ENCODE measurements at regions not wholly inside any gene's neighbourhood (a gene's known extent, or its start where the extent isn't known, plus 50 kb on each side); places are given as distances from the start of the nearest gene placed in this dataset.

DNA sequence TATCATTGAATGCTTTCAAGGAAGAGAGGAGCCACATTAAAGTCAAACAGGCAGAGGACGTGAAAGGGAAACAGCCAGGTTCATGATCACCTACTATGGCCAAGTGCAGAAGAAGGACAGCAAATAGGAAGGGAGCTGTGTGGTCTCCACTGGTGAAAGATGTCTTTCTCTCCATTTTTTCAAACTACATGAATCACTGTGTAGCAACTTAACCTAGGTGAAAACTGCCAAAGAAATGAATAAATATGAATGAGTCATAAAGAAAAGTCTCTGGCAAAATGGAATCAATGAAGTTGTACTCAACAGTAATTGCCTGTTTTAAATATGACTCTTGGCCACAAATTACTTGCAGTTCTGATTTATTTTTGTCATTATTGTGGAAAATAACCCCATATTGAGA lies 452.6 kb upstream of the PKDCC start:
- TF ChIP-seq, protein P1, sequence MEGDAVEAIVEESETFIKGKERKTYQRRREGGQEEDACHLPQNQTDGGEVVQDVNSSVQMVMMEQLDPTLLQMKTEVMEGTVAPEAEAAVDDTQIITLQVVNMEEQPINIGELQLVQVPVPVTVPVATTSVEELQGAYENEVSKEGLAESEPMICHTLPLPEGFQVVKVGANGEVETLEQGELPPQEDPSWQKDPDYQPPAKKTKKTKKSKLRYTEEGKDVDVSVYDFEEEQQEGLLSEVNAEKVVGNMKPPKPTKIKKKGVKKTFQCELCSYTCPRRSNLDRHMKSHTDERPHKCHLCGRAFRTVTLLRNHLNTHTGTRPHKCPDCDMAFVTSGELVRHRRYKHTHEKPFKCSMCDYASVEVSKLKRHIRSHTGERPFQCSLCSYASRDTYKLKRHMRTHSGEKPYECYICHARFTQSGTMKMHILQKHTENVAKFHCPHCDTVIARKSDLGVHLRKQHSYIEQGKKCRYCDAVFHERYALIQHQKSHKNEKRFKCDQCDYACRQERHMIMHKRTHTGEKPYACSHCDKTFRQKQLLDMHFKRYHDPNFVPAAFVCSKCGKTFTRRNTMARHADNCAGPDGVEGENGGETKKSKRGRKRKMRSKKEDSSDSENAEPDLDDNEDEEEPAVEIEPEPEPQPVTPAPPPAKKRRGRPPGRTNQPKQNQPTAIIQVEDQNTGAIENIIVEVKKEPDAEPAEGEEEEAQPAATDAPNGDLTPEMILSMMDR (IDR thresholded peaks at IDR 0.05; ENCODE audit: low read depth, low read length) = no peak
- DNase-seq (ENCODE audit: extremely low read depth, low read depth) = no peak

DNA sequence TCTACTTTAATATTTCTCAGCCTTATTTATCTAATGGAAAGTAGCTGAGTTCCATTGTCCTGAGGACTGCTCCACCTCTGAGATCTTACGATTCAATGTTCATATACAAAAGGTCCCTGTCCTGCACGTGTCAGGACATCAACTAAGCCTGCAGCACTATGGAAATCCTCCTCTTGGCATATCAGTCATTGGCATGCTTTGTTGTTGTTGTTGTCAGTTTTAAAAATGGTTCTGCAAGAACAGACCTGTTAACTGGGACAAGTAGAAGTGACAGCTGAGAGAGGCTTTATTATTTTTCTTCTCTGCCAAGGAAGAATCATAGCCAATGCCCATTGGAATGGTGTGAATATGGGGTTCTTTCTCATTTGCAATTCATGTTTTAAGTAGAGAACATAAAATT lies 450.1 kb upstream of the PKDCC start:
- TF ChIP-seq, protein P1 (IDR thresholded peaks at IDR 0.05; ENCODE audit: low read depth, low read length) = no peak
- no peak for DNase-seq (ENCODE audit: extremely low read depth, low read depth)

DNA sequence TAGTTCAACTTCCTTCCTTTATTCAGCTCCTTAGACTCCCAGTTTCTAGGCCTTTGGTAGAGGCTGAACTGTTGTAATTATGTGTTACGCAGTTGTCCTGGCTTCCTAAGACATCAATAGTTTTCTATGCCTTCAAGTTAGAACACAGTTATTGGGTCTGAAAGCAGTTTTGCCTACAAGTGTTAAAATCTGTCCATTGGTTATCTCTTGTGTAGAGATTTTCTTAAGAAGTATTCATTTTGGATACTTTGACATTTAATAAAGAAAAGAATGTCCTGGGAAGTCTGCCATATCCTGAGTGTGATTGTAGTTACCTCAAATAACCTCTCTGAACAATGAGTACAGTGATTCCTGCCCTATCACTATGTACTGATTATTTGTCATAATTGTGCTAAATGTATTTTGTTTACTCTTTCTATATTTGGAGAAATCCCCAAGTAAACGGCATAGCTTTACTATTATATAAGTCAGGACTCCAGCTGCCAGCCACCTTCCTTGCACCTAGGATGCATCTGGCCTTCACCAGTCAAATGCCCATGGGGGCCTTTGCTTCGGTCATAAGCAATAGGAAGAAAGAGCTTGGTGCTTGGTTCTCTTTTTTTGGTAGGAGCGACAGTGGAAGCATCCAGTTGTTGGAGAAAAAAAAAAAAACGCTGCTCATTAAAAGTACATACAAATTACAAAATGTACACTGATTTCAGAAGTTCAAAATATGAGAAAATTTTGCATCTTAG lies 449.5 kb upstream of the PKDCC start:
- DNase-seq (ENCODE audit: extremely low read depth, low read depth) = no peak
- TF ChIP-seq, protein P1 (IDR thresholded peaks at IDR 0.05; ENCODE audit: low read depth, low read length) = no peak

DNA sequence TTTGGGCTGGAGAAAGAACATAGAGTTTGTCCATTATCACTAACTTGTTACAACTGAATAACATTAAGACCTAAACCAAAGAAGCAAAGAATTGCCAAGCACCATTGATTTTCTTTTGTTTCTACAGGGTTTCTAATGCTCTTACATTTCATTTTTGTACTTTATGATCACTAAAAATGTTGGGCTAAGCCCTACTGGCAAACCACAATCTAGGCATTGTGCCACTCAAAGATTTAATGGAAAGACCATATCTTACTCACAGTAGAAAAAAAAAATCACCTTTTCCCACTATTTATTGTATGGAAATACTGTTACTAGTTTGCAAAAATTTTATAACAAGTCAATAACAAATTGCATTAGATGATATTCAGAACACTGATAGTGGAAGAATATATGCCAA lies 447.4 kb upstream of the PKDCC start:
- DNase-seq (ENCODE audit: extremely low read depth, low read depth) = no peak

DNA sequence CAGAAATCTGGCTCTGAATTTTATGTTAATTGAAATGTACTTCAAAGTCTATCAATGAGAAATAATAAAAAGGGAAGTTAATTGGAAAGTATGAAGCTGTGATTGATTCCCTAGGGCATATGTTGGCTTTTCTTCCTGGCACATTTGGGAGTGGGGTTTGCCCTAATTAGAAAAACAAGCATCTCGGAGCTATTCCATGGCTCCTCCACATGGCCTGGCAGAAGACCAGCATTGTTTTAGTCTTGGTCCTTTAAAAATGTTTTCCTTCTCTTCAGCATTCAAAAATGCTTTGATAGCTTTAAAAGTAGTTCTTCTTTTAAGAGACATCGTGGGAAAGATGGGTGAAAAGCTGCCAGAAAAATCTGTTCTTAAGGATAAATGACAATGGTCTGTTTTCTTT lies 445.5 kb upstream of the PKDCC start:
- TF ChIP-seq, protein P1 (IDR thresholded peaks at IDR 0.05; ENCODE audit: low read depth, low read length) = no peak
- no peak for DNase-seq (ENCODE audit: extremely low read depth, low read depth)

More for the DNA sequence above, 447.4 kb upstream of the PKDCC start:
- TF ChIP-seq, protein P1 (IDR thresholded peaks at IDR 0.05; ENCODE audit: low read depth, low read length) = no peak

DNA sequence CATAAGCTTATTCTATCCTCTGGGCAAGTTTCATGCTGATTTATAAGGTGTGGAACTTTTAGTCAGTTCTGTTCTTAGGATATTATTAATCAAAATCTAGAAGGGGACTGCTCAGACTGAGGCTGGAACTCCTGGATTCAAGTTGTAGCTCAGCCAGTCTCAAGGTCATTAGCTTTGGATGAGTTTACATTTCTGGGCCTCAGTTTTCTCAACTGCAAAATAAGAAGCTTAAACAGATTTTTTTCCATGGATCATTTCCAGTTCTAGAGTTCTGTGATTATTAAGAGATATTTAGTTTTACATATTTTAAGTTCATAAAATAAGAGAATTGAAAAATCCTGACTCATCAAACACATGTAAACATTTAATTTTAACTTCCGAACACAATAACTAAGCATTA lies 442.5 kb upstream of the PKDCC start:
- no peak for DNase-seq (ENCODE audit: extremely low read depth, low read depth)
- TF ChIP-seq, protein P1 (IDR thresholded peaks at IDR 0.05; ENCODE audit: low read depth, low read length) = no peak

DNA sequence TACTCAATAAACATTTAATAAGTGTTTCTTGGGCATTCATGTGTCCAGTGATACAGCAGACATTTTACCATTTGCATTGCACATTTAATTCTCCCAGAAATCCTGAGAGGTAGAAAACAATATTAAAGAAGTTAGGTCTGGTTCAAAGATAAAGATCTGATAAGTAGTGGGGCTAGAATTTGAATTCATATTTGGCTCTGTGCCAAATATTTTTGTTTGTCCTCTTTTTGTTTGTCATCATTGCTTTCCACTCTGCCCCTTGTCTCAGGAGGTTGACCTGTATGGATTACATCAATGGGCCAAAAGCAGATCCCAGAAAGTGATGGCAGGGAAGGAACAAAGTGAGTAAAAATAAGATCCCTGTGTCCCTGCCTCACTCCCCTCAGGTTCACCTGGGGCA lies 441.9 kb upstream of the PKDCC start:
- no peak for DNase-seq (ENCODE audit: extremely low read depth, low read depth)
- TF ChIP-seq, protein P1 (IDR thresholded peaks at IDR 0.05; ENCODE audit: low read depth, low read length) = no peak

All from AG09319 (cell line).